H1 (cell line): ENCODE measurements at regions not wholly inside any gene's neighbourhood (a gene's known extent, or its start where the extent isn't known, plus 50 kb on each side); places are given as distances from the start of the nearest gene placed in this dataset.

ENCODE experiments used
- CTCF ChIA-PET: fragments of 300-600 bp; sonication (Branson Sonifier 250); formaldehyde crosslinking; loops from one replicate; lab custom pipeline; 2021; ENCODE audit not compliant: partially characterized antibody; lab: Charles Lee
- POLR2A ChIA-PET: fragments of 300-600 bp; sonication (Branson Sonifier 250); formaldehyde crosslinking; loops from one replicate; lab custom pipeline; 2021; ENCODE audit warnings: inconsistent platforms; ENCODE audit not compliant: partially characterized antibody; lab: Charles Lee
- DNase-seq, 2 experiments: peaks; one replicate each; pipeline versions ENCODE4 v3.0.0 to v3.0.0-alpha.2; 2010 to 2022; ENCODE audit warnings: low spot score in 2 of 2, low read depth in 1 of 2, mixed read lengths in 1 of 2
- FAIRE-seq: peaks from 2 replicates; lab custom pipeline; 2011; peaks lifted over from hg19 to GRCh38; lab: Jason Lieb, UNC
- H2AFZ ChIP-seq: 2 replicates; pipeline ENCODE4 v1.8.1; 2012; ENCODE audit warnings: low read length, inconsistent platforms
- H2AK5ac ChIP-seq: 2 replicates; pipeline ENCODE4 v1.6.1; 2013; ENCODE audit warnings: low read depth, low read length
- H2BK120ac ChIP-seq: replicated peaks from 2 replicates; pipeline ENCODE3; 2013; ENCODE audit warnings: low read depth, low read length, inconsistent platforms
- H2BK12ac ChIP-seq: 2 replicates; pipeline ENCODE4 v1.6.1; 2013; ENCODE audit warnings: low read depth, low read length
- H2BK15ac ChIP-seq: 2 replicates; pipeline ENCODE4 v1.6.1; 2013; ENCODE audit warnings: low read length
- H2BK20ac ChIP-seq: 2 replicates; pipeline ENCODE4 v1.6.1; 2013; ENCODE audit warnings: low read length
- H2BK5ac ChIP-seq: 2 replicates; pipeline ENCODE4 v1.6.1; 2013; ENCODE audit warnings: low read depth, low read length
- H3K14ac ChIP-seq: 2 replicates; pipeline ENCODE4 v1.6.1; 2013; ENCODE audit warnings: inconsistent platforms; ENCODE audit not compliant: insufficient read length
- H3K18ac ChIP-seq: 2 replicates; pipeline ENCODE4 v1.6.1; 2013; ENCODE audit warnings: low read length; ENCODE audit errors: extremely low read depth
- H3K23ac ChIP-seq: 2 replicates; pipeline ENCODE4 v1.6.1; 2013; ENCODE audit warnings: inconsistent platforms; ENCODE audit not compliant: insufficient read length
- H3K23me2 ChIP-seq: 2 replicates; pipeline ENCODE4 v1.6.1; 2013; ENCODE audit warnings: low read depth, low read length
- H3K27ac ChIP-seq: 2 replicates; pipeline ENCODE4 v1.6.1; 2011; ENCODE audit warnings: low read depth, low read length, inconsistent platforms
- H3K27me3 ChIP-seq, 4 experiments: replicated peaks in 1 of 4; 1 replicate in 1 of 4; 2 replicates in 3 of 4; pipeline versions ENCODE4 v1.6.1 to v1.8.1; 2011 to 2013; ENCODE audit warnings: low read length in 3 of 4, mild to moderate bottlenecking in 3 of 4, inconsistent platforms in 2 of 4, mixed read lengths in 2 of 4, moderate library complexity in 1 of 4; ENCODE audit not compliant: control insufficient read depth in 3 of 4, insufficient read depth in 3 of 4; ENCODE audit errors: extremely low read depth in 1 of 4
- H3K36me3 ChIP-seq, 4 experiments: 2 replicates each; pipeline versions ENCODE4 v1.6.1 to v1.8.1; 2011 to 2013; ENCODE audit warnings: mild to moderate bottlenecking in 4 of 4, low read length in 3 of 4, moderate library complexity in 2 of 4, control low read depth in 1 of 4, inconsistent platforms in 1 of 4; ENCODE audit not compliant: insufficient read depth in 4 of 4, control insufficient read depth in 2 of 4
- H3K4ac ChIP-seq: replicated peaks from 2 replicates; pipeline ENCODE3; 2013; ENCODE audit warnings: low read length, low read depth, mixed read lengths, inconsistent platforms; ENCODE audit not compliant: insufficient read length
- H3K4me1 ChIP-seq, 4 experiments: replicated peaks in 1 of 4; 1 replicate in 1 of 4; 2 replicates in 3 of 4; pipeline versions ENCODE4 v1.6.1 to v1.8.1; 2011 to 2013; ENCODE audit warnings: low read length in 3 of 4, inconsistent platforms in 2 of 4, mixed read lengths in 1 of 4; ENCODE audit not compliant: insufficient read depth in 4 of 4, control insufficient read depth in 3 of 4
- H3K4me2 ChIP-seq, 2 experiments: 2 replicates each; pipeline versions ENCODE4 v1.6.1 to v1.8.1; 2011 to 2013; ENCODE audit warnings: low read depth in 2 of 2, low read length in 2 of 2, control low read depth in 1 of 2, inconsistent platforms in 1 of 2, mild to moderate bottlenecking in 1 of 2; ENCODE audit not compliant: insufficient read depth in 1 of 2
- H3K4me3 ChIP-seq, 4 experiments: fragments of 200-600, 300-600 bp in 1 of 4; sonication (generic), shearing (Covaris generic), sonication (Bioruptor Twin) in 1 of 4; 2 replicates each; pipeline versions ENCODE4 v1.5.1 to v1.8.1; 2011 to 2016; ENCODE audit warnings: low read length in 4 of 4, low read depth in 3 of 4, control low read depth in 2 of 4, inconsistent platforms in 2 of 4, mild to moderate bottlenecking in 2 of 4, mixed read lengths in 1 of 4, moderate library complexity in 1 of 4; ENCODE audit not compliant: insufficient read depth in 2 of 4; ENCODE audit errors: extremely low read depth in 1 of 4
- H3K56ac ChIP-seq: replicated peaks from 2 replicates; pipeline ENCODE3; 2013; ENCODE audit warnings: low read depth, mild to moderate bottlenecking, mixed read lengths, low read length, inconsistent platforms; ENCODE audit not compliant: insufficient read length
- H3K79me1 ChIP-seq: 2 replicates; pipeline ENCODE4 v1.6.1; 2013; ENCODE audit warnings: low read depth, low read length, control low read depth
- H3K79me2 ChIP-seq, 2 experiments: 2 replicates each; pipeline versions ENCODE4 v1.6.1 to v1.8.1; 2012 to 2013; ENCODE audit warnings: low read length in 2 of 2, mild to moderate bottlenecking in 2 of 2, inconsistent platforms in 1 of 2; ENCODE audit not compliant: insufficient read depth in 2 of 2, control insufficient read depth in 1 of 2
- H3K9ac ChIP-seq, 4 experiments: replicated peaks in 1 of 4; 1 replicate in 1 of 4; 2 replicates in 3 of 4; pipeline versions ENCODE4 v1.6.1 to v1.8.1; 2011 to 2013; ENCODE audit warnings: low read depth in 3 of 4, low read length in 3 of 4, control low read depth in 2 of 4, mild to moderate bottlenecking in 2 of 4, moderate library complexity in 2 of 4, inconsistent platforms in 1 of 4; ENCODE audit errors: extremely low read depth in 1 of 4
- H3K9me3 ChIP-seq, 2 experiments: 2 replicates each; pipeline versions ENCODE4 v1.6.1 to v1.8.1; 2012 to 2013; ENCODE audit warnings: mild to moderate bottlenecking in 2 of 2, moderate library complexity in 2 of 2, control low read depth in 1 of 2, inconsistent platforms in 1 of 2, low read depth in 1 of 2, low read length in 1 of 2, mixed read lengths in 1 of 2; ENCODE audit not compliant: insufficient read depth in 2 of 2
- H4K20me1 ChIP-seq, 2 experiments: replicated peaks in 1 of 2; 2 replicates each; pipeline versions ENCODE3 to v1.8.1; 2011 to 2013; ENCODE audit warnings: inconsistent platforms in 2 of 2, low read length in 2 of 2, mild to moderate bottlenecking in 1 of 2; ENCODE audit not compliant: insufficient read depth in 2 of 2, control insufficient read depth in 1 of 2
- H4K5ac ChIP-seq: 2 replicates; pipeline ENCODE4 v1.6.1; 2013; ENCODE audit warnings: low read length, low read depth, mixed read lengths, inconsistent platforms; ENCODE audit not compliant: insufficient read length
- H4K8ac ChIP-seq: 2 replicates; pipeline ENCODE4 v1.8.0; 2013; ENCODE audit warnings: mild to moderate bottlenecking, moderate library complexity, low read length, inconsistent platforms; ENCODE audit not compliant: insufficient read depth; ENCODE audit errors: extremely low read depth
- H4K91ac ChIP-seq: replicated peaks from 2 replicates; pipeline ENCODE3; 2013; ENCODE audit warnings: low read length, mixed read lengths, inconsistent platforms; ENCODE audit not compliant: insufficient read length
- KDM5A ChIP-seq: fragments of 200-600 bp; IDR thresholded peaks from 2 replicates; pipeline ENCODE4 v1.7.1; 2012; ENCODE audit warnings: mild to moderate bottlenecking, low read length, inconsistent platforms, mixed read lengths
- SP4 ChIP-seq: IDR thresholded peaks from 2 replicates; pipeline ENCODE4 v1.6.1; 2012; ENCODE audit warnings: low read length, inconsistent platforms
- WGBS, 2 experiments: shearing (Covaris generic) in 1 of 2; methylation state at CpG; one replicate each; pipeline versions ENCODE4 v1.1.6 to v1.1.7; 2013 to 2015; ENCODE audit warnings: low lambda C conversion rate in 2 of 2, mixed read lengths in 2 of 2, inconsistent platforms in 1 of 2, low coverage in 1 of 2, missing lambda C conversion rate in 1 of 2; ENCODE audit not compliant: insufficient replicate concordance in 2 of 2, insufficient coverage in 1 of 2, insufficient read length in 1 of 2; ENCODE audit errors: extremely low coverage in 1 of 2, missing lambda C conversion rate in 1 of 2; 5-methylcytosine and 5-hydroxymethylcytosine counted together

- Histone ChIP-seq H2AK5ac (no peak overlapping the region), H3K56ac (no peak overlapping the region), H3K23ac (no peak overlapping the region), H3K4me2 (no peak overlapping the region), H3K9me3 (no peaks in the 10 kb centered on the region), H2BK120ac (no peak overlapping the region), H4K91ac (no peak overlapping the region), H2BK12ac (no peak overlapping the region), H3K4ac (no peak overlapping the region), H4K20me1 (no peaks in the 10 kb centered on the region), H2BK15ac (no peak overlapping the region), H4K8ac (no peak overlapping the region), H4K5ac (no peak overlapping the region), H3K18ac (no peak overlapping the region), H3K23me2 (no peaks in the 10 kb centered on the region), H3K4me3 (no peak overlapping the region), H3K4me1 (no peaks in the 10 kb centered on the region), H3K79me2 (no peaks in the 10 kb centered on the region), H2AFZ (no peak overlapping the region), H3K9ac (no peak overlapping the region), H3K14ac (no peak overlapping the region), H2BK20ac (no peak overlapping the region), H3K36me3 (no peaks in the 10 kb centered on the region), H3K79me1 (no peaks in the 10 kb centered on the region), H3K27me3 (no peaks in the 10 kb centered on the region), H2BK5ac (no peak overlapping the region), H3K27ac (no peak overlapping the region)
- TF ChIP-seq KDM5A (no peak), SP4 (no peak)
- CTCF ChIA-PET = interaction anchor here (0.7 to 1.4 kb wide), 2 partner anchors 26 to 111 kb away, joined by 3 to 4 read pairs; no protein-coding TSS in a partner anchor
- POLR2A ChIA-PET = no interaction called here
- WGBS, 2 experiments = 89% methylated on average over 2 of the region's 2 CpGs; no CpG with 5 or more reads in 1 of the 2 experiments
- DNase-seq (no peak), FAIRE-seq (no peak)
These were observed 366.4 kb upstream of the NPVF start for GRCh38 chr7:25594728-25595127.
